ENCODE measurements at regions not wholly inside any gene's neighbourhood (a gene's known extent, or its start where the extent isn't known, plus 50 kb on each side); places are given as distances from the start of the nearest gene placed in this dataset.
"Not testable (repeated sequence)": the region's sequence is repeated elsewhere in the genome, so short reads cannot be mapped to it uniquely, and the experiment has no call there.

DNA sequence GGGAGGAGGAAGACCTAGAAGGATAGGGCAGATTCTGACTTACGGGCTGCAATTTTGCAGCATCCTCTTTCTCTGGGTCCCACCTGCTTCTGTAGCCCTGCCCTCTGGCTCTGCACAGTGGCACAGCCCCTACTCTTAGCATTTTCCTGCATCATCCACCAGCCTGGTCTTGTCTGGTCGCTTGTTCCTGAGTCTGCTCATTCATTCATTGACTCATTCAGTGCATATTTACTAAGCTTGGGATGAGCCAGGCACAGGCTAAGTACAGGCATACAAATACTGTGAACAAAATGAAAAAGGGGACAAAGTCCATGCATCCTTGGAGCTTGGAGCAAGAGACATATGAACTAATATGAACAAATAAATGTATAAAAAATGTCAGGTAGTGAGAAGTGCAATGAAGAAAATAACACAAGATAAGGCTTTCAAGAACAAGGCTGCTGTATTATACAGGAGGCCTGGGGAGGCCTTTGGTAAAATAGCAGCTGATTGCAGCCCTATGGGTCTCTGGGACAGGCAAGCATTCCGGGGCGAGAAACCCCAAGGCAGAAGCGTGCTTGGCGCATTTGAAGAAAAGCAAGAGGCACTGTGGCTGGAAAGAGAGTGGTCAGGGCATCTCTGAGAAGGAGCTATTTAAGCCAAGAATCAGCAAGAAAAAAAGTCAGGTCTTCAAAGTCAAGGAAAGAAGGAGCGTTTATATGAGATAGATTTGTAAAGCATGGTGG is 108.0 kb upstream of the ALX4 start:
- no peak for DNase-seq (ENCODE audit: low read depth)

DNA sequence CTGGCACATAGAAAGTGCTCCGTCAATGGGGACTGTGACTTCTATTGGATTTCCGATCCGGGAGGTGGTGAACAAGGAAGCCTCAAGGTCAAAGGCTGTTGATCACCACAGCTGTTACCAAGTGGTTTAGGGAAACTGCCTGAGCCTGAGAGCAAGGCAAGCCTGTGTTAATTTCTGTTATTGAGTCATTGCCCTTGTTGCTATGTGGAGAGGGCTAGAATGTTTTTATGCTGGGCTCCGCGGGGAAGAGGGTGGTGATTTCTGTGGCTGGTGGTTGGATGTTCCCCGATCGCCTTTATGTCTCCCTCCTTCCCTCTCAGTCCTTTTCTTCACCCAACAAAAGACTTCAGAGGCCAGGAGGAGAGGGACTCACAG is 108.5 kb upstream of the ALX4 start:
- no peak for DNase-seq (ENCODE audit: low read depth)

DNA sequence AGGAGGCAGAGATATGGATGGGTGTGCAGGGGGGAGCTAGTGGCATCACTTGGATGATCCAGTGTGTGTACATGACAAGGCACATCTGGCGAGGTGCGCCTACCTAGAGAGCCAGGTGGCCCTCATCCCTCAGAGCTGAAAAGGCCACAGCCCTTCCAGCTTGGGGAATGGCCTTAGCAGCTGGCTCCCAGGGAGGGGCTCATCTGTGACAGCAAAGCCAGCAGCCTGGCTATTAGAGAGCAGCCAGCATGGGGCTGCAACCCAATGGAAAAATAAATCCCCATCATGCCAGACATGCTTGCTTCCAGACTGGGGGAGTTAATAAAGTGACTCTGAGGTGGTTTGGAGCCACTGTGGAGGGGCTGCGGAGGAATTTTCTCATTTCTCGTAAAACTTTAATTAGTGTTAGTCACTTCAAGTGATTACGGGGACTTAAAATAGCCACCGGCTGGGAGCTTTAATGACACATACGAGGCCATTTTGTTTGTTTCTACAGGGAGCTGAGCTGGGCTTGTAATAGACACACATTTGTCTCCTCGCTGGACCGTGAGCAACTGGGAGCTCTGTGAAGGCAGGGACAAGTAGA is 111.2 kb upstream of the ALX4 start:
- no peak for DNase-seq (ENCODE audit: low read depth)

DNA sequence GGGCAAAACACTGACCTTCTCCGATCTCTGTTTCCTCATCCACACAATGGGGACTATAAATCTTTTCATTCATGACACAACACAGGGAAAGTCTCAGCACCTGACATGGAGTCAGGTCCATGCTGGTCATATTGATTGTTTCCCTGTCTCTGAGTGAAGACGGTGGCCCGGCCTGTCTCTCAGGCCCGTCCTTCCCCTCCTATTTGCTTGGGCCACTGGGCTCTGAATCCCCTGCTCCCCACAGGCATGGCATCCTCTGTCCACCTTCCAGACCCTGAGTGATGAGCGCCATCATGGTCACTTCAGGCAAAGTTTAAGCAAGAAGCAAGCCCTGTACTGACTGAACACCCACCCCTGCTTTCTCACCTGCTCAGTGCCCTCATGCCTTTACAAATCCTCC is 113.3 kb upstream of the ALX4 start:
- no peak for DNase-seq (ENCODE audit: low read depth)

DNA sequence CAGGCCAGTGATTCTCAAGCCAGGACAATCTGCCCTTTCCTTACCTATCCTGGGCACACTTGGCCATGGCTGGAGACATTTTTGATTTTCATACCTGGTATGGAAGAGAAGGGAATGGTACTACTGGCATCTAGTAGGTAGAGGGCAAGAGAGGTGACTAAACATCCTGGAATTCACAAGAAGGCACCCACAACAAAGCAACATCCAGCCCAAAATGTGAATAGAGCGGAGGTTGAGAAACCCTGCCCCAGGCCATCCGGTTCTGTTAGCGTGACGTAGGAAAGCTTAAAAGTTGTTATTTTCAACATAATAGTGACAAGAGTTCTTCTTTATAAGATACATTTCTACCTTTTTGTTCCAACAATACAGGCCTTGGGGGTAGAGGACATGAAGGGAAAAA is 114.9 kb upstream of the ALX4 start:
- DNase-seq (ENCODE audit: low read depth), result no peak

DNA sequence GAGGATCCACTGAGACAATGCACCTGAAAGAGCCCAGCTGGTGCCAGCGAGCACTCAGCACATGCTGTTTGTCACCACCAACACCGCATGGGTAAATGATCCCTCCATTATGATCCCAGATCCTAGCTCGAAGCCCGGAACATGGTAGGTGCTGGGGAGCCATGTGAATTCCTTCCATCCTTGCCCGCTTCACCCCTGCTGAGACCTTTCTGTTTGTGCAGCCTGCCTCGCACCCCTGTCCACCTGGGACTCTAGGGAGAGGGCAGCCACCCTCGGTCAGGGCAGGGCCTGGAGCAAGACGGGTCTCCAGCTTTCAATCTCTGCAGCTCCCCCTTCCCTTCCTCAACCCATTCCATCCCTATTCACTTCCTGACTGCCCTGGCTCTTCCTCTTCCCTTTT is 116.2 kb upstream of the ALX4 start:
- no peak for DNase-seq (ENCODE audit: low read depth)

DNA sequence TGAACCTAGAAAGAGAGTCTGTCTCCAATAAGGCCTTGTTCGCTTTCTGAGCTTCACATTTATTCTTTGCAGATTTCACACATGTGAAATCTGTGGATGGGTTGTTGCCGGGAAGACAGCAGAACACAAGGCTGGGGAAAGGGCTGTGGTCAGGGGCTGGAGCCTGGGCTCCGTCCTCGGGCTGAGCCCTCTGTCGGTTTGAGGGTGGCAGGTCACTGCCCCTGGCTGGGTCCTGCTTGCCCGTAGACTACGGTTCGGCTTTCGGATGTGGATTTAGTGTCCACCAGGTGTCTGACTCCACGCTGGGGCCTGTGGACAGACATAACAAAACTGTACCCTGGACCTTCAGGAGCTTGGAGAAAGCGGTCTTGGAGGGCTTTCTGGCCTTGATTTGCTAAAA is 117.0 kb upstream of the ALX4 start:
- DNase-seq (ENCODE audit: low read depth), result no peak

DNA sequence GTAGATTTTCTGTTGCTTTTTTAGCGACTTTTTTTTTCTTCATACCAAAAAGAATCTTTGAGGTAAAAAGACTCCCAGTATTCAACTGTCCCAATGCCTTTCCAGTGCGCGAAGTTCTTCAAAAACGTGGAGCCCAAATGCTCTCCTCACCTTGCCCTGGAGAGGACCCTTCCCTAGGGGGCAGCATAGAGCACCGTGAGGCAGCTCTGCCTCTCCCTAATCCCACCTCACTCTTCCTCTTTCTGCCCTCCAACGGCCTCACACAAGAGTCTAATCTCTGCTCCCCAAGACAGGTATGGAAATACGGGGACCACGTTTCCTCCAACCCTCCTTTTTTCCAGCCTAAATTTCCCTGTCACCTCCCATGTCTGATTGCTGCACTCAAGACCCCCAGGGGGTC is 117.5 kb upstream of the ALX4 start:
- no peak for DNase-seq (ENCODE audit: low read depth)

DNA sequence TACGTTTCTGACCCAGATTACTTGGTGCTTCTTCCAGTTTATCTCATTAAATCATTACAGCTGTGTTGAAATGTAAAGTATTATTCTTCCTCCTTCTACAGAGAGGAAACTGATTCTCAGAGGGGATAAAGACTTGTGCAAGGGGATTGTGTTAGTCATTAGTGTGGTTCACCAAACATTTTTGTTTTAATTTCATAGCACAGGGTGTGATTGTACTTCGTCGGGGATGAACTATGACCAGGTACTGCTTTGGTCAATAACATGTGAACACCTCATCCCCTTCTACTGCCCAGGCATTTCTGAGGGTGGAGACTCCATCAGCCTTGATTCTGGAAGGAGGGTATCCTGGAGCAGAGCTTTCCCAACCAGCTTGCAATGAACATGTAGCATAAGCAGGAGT is 120.2 kb upstream of the ALX4 start:
- no peak for DNase-seq (ENCODE audit: low read depth)

DNA sequence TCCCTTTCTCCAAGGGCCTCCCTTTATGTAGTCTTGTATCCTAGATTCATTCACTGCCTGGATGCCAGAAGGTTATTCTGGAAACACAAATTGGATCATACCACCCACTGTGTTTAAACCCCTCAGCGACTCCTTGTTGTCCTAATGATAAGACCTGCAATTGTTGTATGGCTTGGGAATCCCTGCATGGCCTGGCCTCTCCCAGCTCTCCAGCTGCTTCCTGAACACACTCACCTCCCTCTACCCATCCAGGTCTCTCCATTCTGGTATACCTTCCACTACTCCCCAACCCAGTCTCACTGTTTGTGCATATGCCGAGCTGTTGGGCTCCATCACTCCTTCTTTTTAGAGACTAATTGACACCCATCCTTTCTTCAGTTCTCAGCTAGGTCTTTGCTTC is 124.3 kb upstream of the ALX4 start:
- no peak for DNase-seq (ENCODE audit: low read depth)

DNA sequence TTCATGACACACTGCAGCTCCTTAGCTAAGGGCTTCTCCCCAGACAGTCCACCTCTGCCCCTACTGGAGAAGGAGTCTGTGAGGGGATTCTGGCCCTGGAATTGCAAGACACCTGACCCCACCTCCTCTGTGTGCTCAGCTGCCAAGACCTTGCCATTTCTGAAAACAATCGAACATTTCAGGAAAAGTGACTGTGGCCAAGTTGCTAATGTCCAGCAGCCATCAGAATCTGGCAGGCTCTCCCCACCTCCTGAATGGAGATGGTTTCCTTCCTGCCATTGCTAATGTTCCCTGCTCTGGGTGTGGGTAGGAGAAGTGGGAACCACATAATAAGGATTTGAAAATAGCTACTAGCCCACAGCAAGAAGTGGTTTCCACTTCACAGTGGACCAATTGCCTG is 127.2 kb upstream of the ALX4 start:
- no peak for DNase-seq (ENCODE audit: low read depth)

DNA sequence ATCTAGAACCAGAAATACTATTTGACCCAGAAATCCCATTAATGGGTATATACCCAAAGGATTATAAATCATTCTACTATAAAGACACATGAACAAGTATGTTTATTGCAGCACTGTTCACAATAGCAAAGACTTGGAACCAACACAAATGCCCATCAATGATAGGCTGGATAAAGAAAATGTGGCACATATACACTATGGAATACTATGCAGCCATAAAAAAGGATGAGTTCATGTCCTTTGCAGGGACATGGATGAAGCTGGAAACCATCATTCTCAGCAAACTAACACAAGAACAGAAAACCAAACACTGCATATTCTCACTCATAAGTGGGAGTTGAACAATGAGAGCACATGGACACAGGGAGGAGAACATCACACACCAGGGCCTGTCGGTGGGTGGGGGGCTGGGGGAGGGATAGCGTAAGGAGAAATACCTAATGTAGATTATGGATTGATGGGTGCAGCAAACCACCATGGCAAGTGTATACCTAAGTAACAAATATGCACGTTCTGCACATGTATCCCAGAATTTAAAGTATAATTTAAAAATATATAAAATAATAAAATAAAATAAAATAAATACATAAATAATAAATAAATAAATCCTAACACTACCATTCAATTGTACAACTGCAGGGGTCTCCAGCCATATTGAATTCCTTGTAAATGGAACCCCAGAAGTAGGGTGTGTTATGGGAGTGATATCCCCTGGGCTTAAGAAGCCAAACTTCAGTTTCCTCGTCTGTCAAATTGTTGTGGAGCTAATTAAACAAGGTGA is 122.4 kb upstream of the CD82 start:
- DNase-seq (ENCODE audit: low read depth), result not testable (repeated sequence)

DNA sequence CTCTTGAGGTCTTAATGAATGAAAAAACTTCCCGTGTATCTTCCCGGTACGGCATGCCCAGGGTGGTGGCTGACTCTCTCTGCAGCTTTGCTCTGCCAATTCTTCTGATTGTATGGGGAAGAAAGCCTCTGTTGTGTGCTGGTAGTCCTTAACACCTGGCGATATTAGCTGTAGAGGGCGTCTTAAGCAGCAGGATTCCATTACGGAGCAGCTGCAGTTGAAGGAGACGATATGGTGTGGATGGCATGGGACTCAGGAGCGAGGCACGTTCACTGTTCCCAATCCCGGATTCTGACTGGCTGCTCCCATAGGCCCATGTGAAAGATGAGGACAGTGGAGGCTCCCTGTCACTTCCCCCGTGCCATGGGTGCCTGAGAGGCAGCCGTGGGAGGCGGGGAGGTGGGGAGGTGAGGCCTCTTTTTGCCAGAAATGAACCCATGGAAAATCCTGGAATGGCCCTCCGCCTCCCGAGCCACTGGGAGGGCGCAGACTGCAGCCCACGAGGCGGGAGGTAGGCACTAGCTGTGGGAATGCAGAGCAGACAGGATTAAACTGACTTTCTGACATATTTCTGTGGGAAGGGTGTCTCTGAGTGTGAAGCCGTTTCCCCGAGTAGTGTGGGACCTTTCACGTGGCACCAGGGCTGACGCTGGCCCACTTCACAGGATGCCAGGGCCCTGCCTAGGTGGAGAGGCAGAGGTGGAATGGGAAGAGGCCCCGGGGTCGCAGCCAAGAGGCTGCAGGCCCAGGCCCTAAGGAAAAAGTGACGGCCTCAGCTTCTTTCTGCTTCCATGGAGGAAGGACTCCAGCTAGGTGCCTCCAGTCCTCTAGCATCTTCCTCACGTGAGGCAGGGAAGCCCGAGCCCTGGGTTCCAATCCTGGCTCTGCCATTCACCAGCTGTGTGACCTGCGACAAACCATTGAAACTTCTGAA is 121.4 kb upstream of the CD82 start:
- DNase-seq (ENCODE audit: low read depth), result no peak

DNA sequence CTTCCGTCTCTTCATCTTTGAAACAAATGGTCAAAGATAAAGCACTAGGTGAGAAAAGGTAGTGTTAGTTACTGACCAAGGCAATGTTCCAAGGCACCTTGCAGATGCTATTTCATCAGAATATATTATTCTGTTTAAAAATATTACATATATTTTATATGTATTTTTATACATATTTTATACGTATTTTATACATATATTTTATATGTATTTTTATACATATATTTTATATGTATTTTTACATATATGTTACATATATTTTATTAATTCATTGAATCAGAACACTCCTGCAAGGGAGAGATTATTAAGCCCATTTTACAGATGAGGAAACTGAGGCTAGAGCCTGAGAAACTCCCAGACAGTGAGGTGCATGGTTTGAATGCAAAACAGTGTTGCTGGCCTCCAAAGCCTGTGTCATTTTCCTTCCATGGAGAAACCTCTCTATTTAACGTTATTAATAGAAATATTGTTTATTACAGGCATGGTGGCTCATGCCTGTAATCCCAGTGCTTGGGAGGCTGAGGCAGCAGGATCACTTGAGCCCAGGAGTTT is 120.6 kb upstream of the CD82 start:
- DNase-seq (ENCODE audit: low read depth), result no peak

DNA sequence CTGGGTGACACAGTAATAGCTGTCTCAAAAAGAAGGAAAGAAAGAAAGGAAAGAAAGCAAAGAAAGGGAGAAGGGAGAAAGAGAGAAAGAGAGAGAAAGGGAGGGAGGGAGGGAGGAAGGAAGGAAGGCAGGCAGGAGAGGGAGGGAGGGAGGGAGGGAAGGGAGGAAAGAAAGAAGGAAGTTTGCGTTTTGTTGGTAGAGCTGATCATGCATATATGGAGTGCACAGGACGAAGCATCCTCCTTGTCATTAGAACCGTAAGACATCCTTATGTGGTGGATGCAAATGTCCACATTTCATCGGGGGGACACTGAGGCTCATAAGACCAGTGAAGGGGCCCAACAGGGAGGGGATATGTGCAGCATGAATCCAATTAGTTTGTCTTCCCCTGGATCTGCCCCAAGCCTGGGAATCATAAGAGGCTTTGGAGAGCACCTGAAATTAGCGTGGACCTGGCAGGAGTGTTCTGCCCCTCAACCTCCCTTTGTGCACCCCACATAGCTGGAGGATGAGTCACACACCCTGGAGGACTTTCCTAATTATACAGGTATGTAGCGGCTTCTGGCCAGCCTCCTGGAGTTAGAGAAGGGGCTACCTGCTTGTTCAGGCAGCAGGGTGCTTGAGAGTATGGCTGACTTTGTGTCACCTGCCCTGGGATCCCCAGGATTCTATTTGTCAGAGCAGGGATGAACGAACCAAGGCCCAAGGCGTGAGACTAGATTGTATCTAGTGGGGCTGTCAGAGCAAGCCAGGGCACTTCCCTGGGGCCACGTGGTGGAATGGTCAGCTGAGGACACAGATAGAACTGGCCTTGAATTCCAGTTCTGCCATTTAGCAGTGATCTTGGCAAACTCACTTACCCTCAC is 119.7 kb upstream of the CD82 start:
- DNase-seq (ENCODE audit: low read depth), result no peak

DNA sequence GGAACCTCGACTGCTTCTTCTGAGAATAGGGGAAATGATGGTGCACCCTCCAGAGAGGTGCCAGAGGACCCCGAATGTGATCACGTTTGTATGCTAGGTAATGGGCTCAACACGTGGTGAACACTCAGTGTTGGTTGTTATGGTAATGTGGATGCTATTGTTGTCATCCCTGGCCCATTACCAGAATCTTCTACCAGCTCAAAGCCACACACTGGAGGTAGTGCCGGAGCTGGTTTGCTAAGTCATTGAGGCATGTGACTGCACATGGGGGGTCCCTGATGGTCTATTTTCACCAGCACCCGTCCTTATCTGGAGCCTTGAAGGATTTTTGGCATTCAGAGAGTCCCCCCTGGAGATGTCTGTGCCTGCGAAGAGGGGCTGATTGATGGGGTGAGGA is 119.1 kb upstream of the CD82 start:
- DNase-seq (ENCODE audit: low read depth), result no peak

DNA sequence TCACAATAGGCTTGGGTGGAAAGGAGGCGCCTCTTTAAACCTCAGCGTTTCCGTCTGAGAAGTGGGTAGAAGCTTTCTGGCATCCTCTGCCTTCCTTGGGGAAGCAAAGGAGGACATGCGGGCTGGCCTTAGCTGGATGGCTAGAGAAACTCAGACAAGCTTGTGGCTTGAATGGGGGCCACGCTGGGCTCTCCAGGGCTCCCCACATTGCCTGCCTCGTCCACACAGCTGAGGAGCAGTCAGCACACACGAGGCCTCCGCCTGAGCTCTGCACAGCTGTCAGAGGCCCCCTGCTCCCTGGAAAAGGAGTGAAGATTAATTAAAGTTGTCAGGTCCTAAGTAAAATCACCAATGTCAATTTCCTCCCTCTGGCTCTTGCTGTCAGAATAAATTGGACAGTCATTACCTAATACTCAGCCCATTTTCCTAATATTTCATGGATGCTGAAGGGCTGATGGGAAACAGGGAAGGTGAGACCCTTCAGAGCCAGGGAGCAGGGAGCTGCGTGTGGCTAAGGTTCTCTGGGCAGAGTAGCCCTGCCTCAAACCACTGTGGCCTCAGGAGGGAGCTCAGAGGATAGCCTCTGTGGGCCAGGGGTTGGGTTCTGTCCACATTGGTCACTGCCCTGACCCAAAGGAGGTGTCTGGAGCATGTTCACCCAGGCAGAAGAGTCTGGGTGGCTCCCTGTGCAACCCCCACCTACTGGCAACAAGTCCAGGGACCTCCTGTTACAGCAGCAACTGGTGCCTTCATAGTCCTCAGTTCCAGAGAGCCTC is 118.3 kb upstream of the CD82 start:
- no peak for DNase-seq (ENCODE audit: low read depth)

DNA sequence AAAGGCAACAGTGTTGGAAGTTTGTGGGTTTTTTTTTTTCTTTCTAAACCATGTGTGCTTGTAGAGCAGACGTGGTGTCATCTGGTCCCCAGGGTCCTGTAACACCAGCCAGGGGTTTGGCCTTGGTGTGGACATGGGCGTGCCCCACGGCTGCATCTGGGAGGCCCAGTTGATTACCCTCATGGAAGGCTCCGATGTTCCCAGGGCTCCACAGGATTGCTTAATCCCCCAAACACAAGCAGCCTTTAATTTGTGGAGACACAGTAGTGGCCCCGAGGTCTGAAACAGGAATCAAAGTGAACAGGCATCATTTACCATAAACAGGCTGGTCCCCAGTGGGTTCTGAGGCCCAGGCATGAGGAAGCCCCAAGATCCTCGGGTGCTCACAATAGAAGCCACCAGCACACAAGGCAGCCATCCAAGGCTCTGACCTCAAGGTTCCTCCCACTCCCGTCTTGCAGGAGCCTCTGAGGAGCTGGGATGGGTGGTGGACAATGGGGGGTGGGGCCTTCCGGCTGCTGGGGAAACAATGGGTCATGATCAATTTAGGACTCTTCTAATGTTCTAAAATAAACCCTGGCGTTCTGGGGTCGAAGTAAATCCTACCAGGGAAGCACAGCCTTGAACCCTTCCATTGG is 115.0 kb upstream of the CD82 start:
- no peak for DNase-seq (ENCODE audit: low read depth)

DNA sequence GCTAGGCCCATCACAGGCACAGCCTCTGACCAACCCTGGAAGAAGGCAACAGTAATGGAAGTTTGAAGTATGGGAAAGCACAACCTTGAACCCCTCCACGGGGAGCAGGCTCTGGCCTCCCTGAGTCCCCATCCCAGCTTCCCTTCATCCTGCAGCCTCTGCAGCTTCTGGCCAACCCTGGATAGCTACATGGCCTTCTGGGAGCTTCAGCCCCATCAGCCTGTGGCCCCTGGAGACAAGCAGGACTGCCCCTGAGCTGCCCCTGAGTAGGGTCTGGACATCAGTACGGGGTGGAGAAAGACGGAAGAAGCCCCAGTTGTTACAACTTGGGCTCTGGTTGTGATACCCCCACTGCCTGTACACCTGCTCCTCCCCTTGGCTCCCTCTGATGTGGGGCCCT is 113.8 kb upstream of the CD82 start:
- DNase-seq (ENCODE audit: low read depth), result no peak
